ENCODE measurements at regions not wholly inside any gene's neighbourhood (a gene's known extent, or its start where the extent isn't known, plus 50 kb on each side); places are given as distances from the start of the nearest gene placed in this dataset.
"Not testable (repeated sequence)": the region's sequence is repeated elsewhere in the genome, so short reads cannot be mapped to it uniquely, and the experiment has no call there.

- TF ChIP-seq POLR2AphosphoS5 (IDR thresholded peaks at IDR 0.05; ENCODE audit: low read depth) (no peak), SPI1 (IDR thresholded peaks at IDR 0.05; ENCODE audit: borderline replicate concordance, low read depth) (no peak), CTCF (IDR thresholded peaks at IDR 0.05; ENCODE audit: insufficient read depth, low read length) (no peak), GABPA (IDR thresholded peaks at IDR 0.05; ENCODE audit: low read depth) (no peak), REST (IDR thresholded peaks at IDR 0.05; ENCODE audit: insufficient replicate concordance, low read depth) (no peak)
- Histone ChIP-seq H3K27ac (replicated peaks) (no peak overlapping the region), H3K27me3 (ENCODE audit: insufficient read depth, poor library complexity, severe bottlenecking) (no peaks in the 10 kb centered on the region), H3K4me3 (replicated peaks; ENCODE audit: insufficient read depth, low read length) (no peak overlapping the region)
- DNase-seq (ENCODE audit: low read depth in 1 of 2, low spot score in 1 of 2) = no peak
Measured at GRCh38 chr3:34511891-34512290, 713.5 kb downstream of the PDCD6IP start.

GRCh38 chr3:34519008-34519407, 720.6 kb downstream of the PDCD6IP start:
- H3K27me3 ChIP-seq (ENCODE audit: insufficient read depth, poor library complexity, severe bottlenecking); H3K27ac ChIP-seq (replicated peaks); DNase-seq (ENCODE audit: low read depth in 1 of 2, low spot score in 1 of 2); H3K4me3 ChIP-seq (replicated peaks; ENCODE audit: insufficient read depth, low read length): not testable (repeated sequence)

- H3K27ac ChIP-seq (replicated peaks) = no peak overlapping the region
- H3K27me3 ChIP-seq (ENCODE audit: insufficient read depth, poor library complexity, severe bottlenecking) = no peaks in the 10 kb centered on the region
- no peak for TF ChIP-seq SPI1 (IDR thresholded peaks at IDR 0.05; ENCODE audit: borderline replicate concordance, low read depth)
- TF ChIP-seq POLR2AphosphoS5 (IDR thresholded peaks at IDR 0.05; ENCODE audit: low read depth) = no peak
- TF ChIP-seq GABPA (IDR thresholded peaks at IDR 0.05; ENCODE audit: low read depth) = no peak
- no peak for TF ChIP-seq REST (IDR thresholded peaks at IDR 0.05; ENCODE audit: insufficient replicate concordance, low read depth)
- TF ChIP-seq CTCF (IDR thresholded peaks at IDR 0.05; ENCODE audit: insufficient read depth, low read length) = no peak
- no peak for DNase-seq (ENCODE audit: low read depth in 1 of 2, low spot score in 1 of 2)
- H3K4me3 ChIP-seq (replicated peaks; ENCODE audit: insufficient read depth, low read length) = no peak overlapping the region
Measured at GRCh38 chr3:34531156-34531555, 732.7 kb downstream of the PDCD6IP start.

- H3K27me3 ChIP-seq (ENCODE audit: insufficient read depth, poor library complexity, severe bottlenecking) = no peaks in the 10 kb centered on the region
- no peak overlapping the region for H3K4me3 ChIP-seq (replicated peaks; ENCODE audit: insufficient read depth, low read length)
- TF ChIP-seq POLR2AphosphoS5 (IDR thresholded peaks at IDR 0.05; ENCODE audit: low read depth) (no peak), GABPA (IDR thresholded peaks at IDR 0.05; ENCODE audit: low read depth) (no peak), CTCF (IDR thresholded peaks at IDR 0.05; ENCODE audit: insufficient read depth, low read length) (no peak), REST (IDR thresholded peaks at IDR 0.05; ENCODE audit: insufficient replicate concordance, low read depth) (no peak), SPI1 (IDR thresholded peaks at IDR 0.05; ENCODE audit: borderline replicate concordance, low read depth) (no peak)
- no peak overlapping the region for H3K27ac ChIP-seq (replicated peaks)
- DNase-seq (ENCODE audit: low read depth in 1 of 2, low spot score in 1 of 2) = no peak
Measured at GRCh38 chr3:34533451-34533850, 735.0 kb downstream of the PDCD6IP start.

All from HL-60 (cell line).